H1 (cell line): ENCODE measurements at regions not wholly inside any gene's neighbourhood (a gene's known extent, or its start where the extent isn't known, plus 50 kb on each side); places are given as distances from the start of the nearest gene placed in this dataset.

ENCODE experiments used
- CTCF ChIA-PET: fragments of 300-600 bp; sonication (Branson Sonifier 250); formaldehyde crosslinking; loops from one replicate; lab custom pipeline; 2021; ENCODE audit not compliant: partially characterized antibody; lab: Charles Lee
- POLR2A ChIA-PET: fragments of 300-600 bp; sonication (Branson Sonifier 250); formaldehyde crosslinking; loops from one replicate; lab custom pipeline; 2021; ENCODE audit warnings: inconsistent platforms; ENCODE audit not compliant: partially characterized antibody; lab: Charles Lee
- DNase-seq, 2 experiments: peaks; one replicate each; pipeline versions ENCODE4 v3.0.0 to v3.0.0-alpha.2; 2010 to 2022; ENCODE audit warnings: low spot score in 2 of 2, low read depth in 1 of 2, mixed read lengths in 1 of 2
- FAIRE-seq: peaks from 2 replicates; lab custom pipeline; 2011; peaks lifted over from hg19 to GRCh38; lab: Jason Lieb, UNC
- H2AFZ ChIP-seq: 2 replicates; pipeline ENCODE4 v1.8.1; 2012; ENCODE audit warnings: low read length, inconsistent platforms
- H2AK5ac ChIP-seq: 2 replicates; pipeline ENCODE4 v1.6.1; 2013; ENCODE audit warnings: low read depth, low read length
- H2BK120ac ChIP-seq: replicated peaks from 2 replicates; pipeline ENCODE3; 2013; ENCODE audit warnings: low read depth, low read length, inconsistent platforms
- H2BK12ac ChIP-seq: 2 replicates; pipeline ENCODE4 v1.6.1; 2013; ENCODE audit warnings: low read depth, low read length
- H2BK15ac ChIP-seq: 2 replicates; pipeline ENCODE4 v1.6.1; 2013; ENCODE audit warnings: low read length
- H2BK20ac ChIP-seq: 2 replicates; pipeline ENCODE4 v1.6.1; 2013; ENCODE audit warnings: low read length
- H2BK5ac ChIP-seq: 2 replicates; pipeline ENCODE4 v1.6.1; 2013; ENCODE audit warnings: low read depth, low read length
- H3K14ac ChIP-seq: 2 replicates; pipeline ENCODE4 v1.6.1; 2013; ENCODE audit warnings: inconsistent platforms; ENCODE audit not compliant: insufficient read length
- H3K18ac ChIP-seq: 2 replicates; pipeline ENCODE4 v1.6.1; 2013; ENCODE audit warnings: low read length; ENCODE audit errors: extremely low read depth
- H3K23ac ChIP-seq: 2 replicates; pipeline ENCODE4 v1.6.1; 2013; ENCODE audit warnings: inconsistent platforms; ENCODE audit not compliant: insufficient read length
- H3K23me2 ChIP-seq: 2 replicates; pipeline ENCODE4 v1.6.1; 2013; ENCODE audit warnings: low read depth, low read length
- H3K27ac ChIP-seq: 2 replicates; pipeline ENCODE4 v1.6.1; 2011; ENCODE audit warnings: low read depth, low read length, inconsistent platforms
- H3K27me3 ChIP-seq, 4 experiments: replicated peaks in 1 of 4; 1 replicate in 1 of 4; 2 replicates in 3 of 4; pipeline versions ENCODE4 v1.6.1 to v1.8.1; 2011 to 2013; ENCODE audit warnings: low read length in 3 of 4, mild to moderate bottlenecking in 3 of 4, inconsistent platforms in 2 of 4, mixed read lengths in 2 of 4, moderate library complexity in 1 of 4; ENCODE audit not compliant: control insufficient read depth in 3 of 4, insufficient read depth in 3 of 4; ENCODE audit errors: extremely low read depth in 1 of 4
- H3K36me3 ChIP-seq, 4 experiments: 2 replicates each; pipeline versions ENCODE4 v1.6.1 to v1.8.1; 2011 to 2013; ENCODE audit warnings: mild to moderate bottlenecking in 4 of 4, low read length in 3 of 4, moderate library complexity in 2 of 4, control low read depth in 1 of 4, inconsistent platforms in 1 of 4; ENCODE audit not compliant: insufficient read depth in 4 of 4, control insufficient read depth in 2 of 4
- H3K4ac ChIP-seq: replicated peaks from 2 replicates; pipeline ENCODE3; 2013; ENCODE audit warnings: low read length, low read depth, mixed read lengths, inconsistent platforms; ENCODE audit not compliant: insufficient read length
- H3K4me1 ChIP-seq, 4 experiments: replicated peaks in 1 of 4; 1 replicate in 1 of 4; 2 replicates in 3 of 4; pipeline versions ENCODE4 v1.6.1 to v1.8.1; 2011 to 2013; ENCODE audit warnings: low read length in 3 of 4, inconsistent platforms in 2 of 4, mixed read lengths in 1 of 4; ENCODE audit not compliant: insufficient read depth in 4 of 4, control insufficient read depth in 3 of 4
- H3K4me2 ChIP-seq, 2 experiments: 2 replicates each; pipeline versions ENCODE4 v1.6.1 to v1.8.1; 2011 to 2013; ENCODE audit warnings: low read depth in 2 of 2, low read length in 2 of 2, control low read depth in 1 of 2, inconsistent platforms in 1 of 2, mild to moderate bottlenecking in 1 of 2; ENCODE audit not compliant: insufficient read depth in 1 of 2
- H3K4me3 ChIP-seq, 4 experiments: fragments of 200-600, 300-600 bp in 1 of 4; sonication (generic), shearing (Covaris generic), sonication (Bioruptor Twin) in 1 of 4; 2 replicates each; pipeline versions ENCODE4 v1.5.1 to v1.8.1; 2011 to 2016; ENCODE audit warnings: low read length in 4 of 4, low read depth in 3 of 4, control low read depth in 2 of 4, inconsistent platforms in 2 of 4, mild to moderate bottlenecking in 2 of 4, mixed read lengths in 1 of 4, moderate library complexity in 1 of 4; ENCODE audit not compliant: insufficient read depth in 2 of 4; ENCODE audit errors: extremely low read depth in 1 of 4
- H3K56ac ChIP-seq: replicated peaks from 2 replicates; pipeline ENCODE3; 2013; ENCODE audit warnings: low read depth, mild to moderate bottlenecking, mixed read lengths, low read length, inconsistent platforms; ENCODE audit not compliant: insufficient read length
- H3K79me1 ChIP-seq: 2 replicates; pipeline ENCODE4 v1.6.1; 2013; ENCODE audit warnings: low read depth, low read length, control low read depth
- H3K79me2 ChIP-seq, 2 experiments: 2 replicates each; pipeline versions ENCODE4 v1.6.1 to v1.8.1; 2012 to 2013; ENCODE audit warnings: low read length in 2 of 2, mild to moderate bottlenecking in 2 of 2, inconsistent platforms in 1 of 2; ENCODE audit not compliant: insufficient read depth in 2 of 2, control insufficient read depth in 1 of 2
- H3K9ac ChIP-seq, 4 experiments: replicated peaks in 1 of 4; 1 replicate in 1 of 4; 2 replicates in 3 of 4; pipeline versions ENCODE4 v1.6.1 to v1.8.1; 2011 to 2013; ENCODE audit warnings: low read depth in 3 of 4, low read length in 3 of 4, control low read depth in 2 of 4, mild to moderate bottlenecking in 2 of 4, moderate library complexity in 2 of 4, inconsistent platforms in 1 of 4; ENCODE audit errors: extremely low read depth in 1 of 4
- H3K9me3 ChIP-seq, 2 experiments: 2 replicates each; pipeline versions ENCODE4 v1.6.1 to v1.8.1; 2012 to 2013; ENCODE audit warnings: mild to moderate bottlenecking in 2 of 2, moderate library complexity in 2 of 2, control low read depth in 1 of 2, inconsistent platforms in 1 of 2, low read depth in 1 of 2, low read length in 1 of 2, mixed read lengths in 1 of 2; ENCODE audit not compliant: insufficient read depth in 2 of 2
- H4K20me1 ChIP-seq, 2 experiments: replicated peaks in 1 of 2; 2 replicates each; pipeline versions ENCODE3 to v1.8.1; 2011 to 2013; ENCODE audit warnings: inconsistent platforms in 2 of 2, low read length in 2 of 2, mild to moderate bottlenecking in 1 of 2; ENCODE audit not compliant: insufficient read depth in 2 of 2, control insufficient read depth in 1 of 2
- H4K5ac ChIP-seq: 2 replicates; pipeline ENCODE4 v1.6.1; 2013; ENCODE audit warnings: low read length, low read depth, mixed read lengths, inconsistent platforms; ENCODE audit not compliant: insufficient read length
- H4K8ac ChIP-seq: 2 replicates; pipeline ENCODE4 v1.8.0; 2013; ENCODE audit warnings: mild to moderate bottlenecking, moderate library complexity, low read length, inconsistent platforms; ENCODE audit not compliant: insufficient read depth; ENCODE audit errors: extremely low read depth
- H4K91ac ChIP-seq: replicated peaks from 2 replicates; pipeline ENCODE3; 2013; ENCODE audit warnings: low read length, mixed read lengths, inconsistent platforms; ENCODE audit not compliant: insufficient read length
- GTF2F1 ChIP-seq: IDR thresholded peaks from 2 replicates; pipeline ENCODE4 v1.6.1; 2012; ENCODE audit warnings: low read depth, low read length, improper control_type of control experiment, borderline replicate concordance
- HDAC2 ChIP-seq, 2 experiments: fragments of 300-600 bp in 1 of 2; sonication (generic) in 1 of 2; IDR thresholded peaks; 2 replicates each; pipeline ENCODE4 v1.6.1; 2011 to 2012; ENCODE audit warnings: low read depth in 2 of 2, low read length in 2 of 2, mild to moderate bottlenecking in 2 of 2, moderate library complexity in 2 of 2, borderline replicate concordance in 1 of 2, inconsistent platforms in 1 of 2
- HDAC6 ChIP-seq: IDR thresholded peaks from one replicate; pipeline ENCODE4 v1.7.1; 2012; ENCODE audit warnings: low read depth, mild to moderate bottlenecking, inconsistent platforms, low read length, moderate library complexity
- JUN ChIP-seq: IDR thresholded peaks from 2 replicates; pipeline ENCODE4 v1.6.1; 2011; ENCODE audit warnings: low read depth, mild to moderate bottlenecking, improper control_type of control experiment, low read length
- PHF8 ChIP-seq: fragments of 200-600 bp; sonication (generic); conservative IDR thresholded peaks from 2 replicates; pipeline ENCODE4 v1.7.1; 2012; ENCODE audit warnings: low read depth, mild to moderate bottlenecking, inconsistent platforms, low read length, moderate library complexity
- RNF2 ChIP-seq: fragments of 200-900, 300-1000 bp; sonication (generic); IDR thresholded peaks from 2 replicates; pipeline ENCODE4 v1.7.1; 2016; ENCODE audit warnings: borderline replicate concordance, low read depth, mild to moderate bottlenecking, antibody characterized with exemption, low read length; ENCODE audit not compliant: poor library complexity, severe bottlenecking; ENCODE audit errors: missing control alignments
- TAF1 ChIP-seq: IDR thresholded peaks from 2 replicates; pipeline ENCODE4 v1.6.1; 2011; ENCODE audit warnings: mild to moderate bottlenecking, low read depth, low read length
- TBP ChIP-seq: IDR thresholded peaks from 2 replicates; pipeline ENCODE4 v1.6.1; 2011; ENCODE audit warnings: low read depth, low read length, improper control_type of control experiment
- TEAD4 ChIP-seq: IDR thresholded peaks from 2 replicates; pipeline ENCODE4 v1.6.1; 2012; ENCODE audit warnings: low read depth, low read length, inconsistent platforms, mixed read lengths
- WGBS, 2 experiments: shearing (Covaris generic) in 1 of 2; methylation state at CpG; one replicate each; pipeline versions ENCODE4 v1.1.6 to v1.1.7; 2013 to 2015; ENCODE audit warnings: low lambda C conversion rate in 2 of 2, mixed read lengths in 2 of 2, inconsistent platforms in 1 of 2, low coverage in 1 of 2, missing lambda C conversion rate in 1 of 2; ENCODE audit not compliant: insufficient replicate concordance in 2 of 2, insufficient coverage in 1 of 2, insufficient read length in 1 of 2; ENCODE audit errors: extremely low coverage in 1 of 2, missing lambda C conversion rate in 1 of 2; 5-methylcytosine and 5-hydroxymethylcytosine counted together
- TF ChIP-seq, protein P1 (sequence below), 3 experiments: IDR thresholded peaks; 1 replicate in 2 of 3; 2 replicates in 1 of 3; pipeline versions ENCODE4 v1.5.1 to v1.6.1; 2011; ENCODE audit warnings: low read length in 3 of 3, mild to moderate bottlenecking in 3 of 3, inconsistent platforms in 2 of 3, low read depth in 1 of 3, moderate library complexity in 1 of 3; ENCODE audit not compliant: insufficient read depth in 1 of 3; ENCODE audit errors: control extremely low read depth in 1 of 3

DNA sequence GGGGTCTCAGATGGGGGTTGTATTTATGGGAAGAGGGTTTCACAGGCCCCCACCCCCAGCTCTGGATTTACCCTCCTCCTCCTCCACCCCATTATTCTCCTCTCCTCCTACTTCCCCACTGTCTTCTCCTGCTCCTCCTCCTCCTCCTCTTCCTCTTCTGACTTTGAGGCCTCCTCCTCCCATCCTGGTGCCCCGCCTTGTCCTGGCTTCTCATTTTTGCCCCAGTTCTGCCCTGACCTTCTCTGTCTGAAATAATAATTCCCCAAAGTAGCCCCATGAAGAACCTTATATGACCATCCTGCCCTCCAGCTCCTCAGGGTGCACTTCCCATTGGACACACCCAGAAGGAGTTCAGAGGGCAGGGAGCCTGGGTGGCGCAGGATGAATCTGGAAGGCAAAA is 351.4 kb upstream of the GATB start:
- Histone ChIP-seq H3K14ac (no peak overlapping the region), H2BK15ac (no peak overlapping the region), H2AK5ac (no peak overlapping the region), H3K79me2 (no peaks in the 10 kb centered on the region), H2BK12ac (no peak overlapping the region), H3K27me3 (no peaks in the 10 kb centered on the region), H3K23ac (no peak overlapping the region), H3K4me2 (no peak overlapping the region), H4K20me1 (no peaks in the 10 kb centered on the region), H3K4me1 (no peaks in the 10 kb centered on the region), H2BK20ac (no peak overlapping the region), H2AFZ (no peak overlapping the region), H4K91ac (no peak overlapping the region), H4K8ac (no peak overlapping the region), H3K79me1 (no peaks in the 10 kb centered on the region), H2BK120ac (no peak overlapping the region), H3K27ac (no peak overlapping the region), H3K4me3 (no peak overlapping the region), H3K36me3 (no peaks in the 10 kb centered on the region), H3K9ac (no peak overlapping the region), H2BK5ac (no peak overlapping the region), H3K56ac (no peak overlapping the region), H3K4ac (no peak overlapping the region), H3K9me3 (no peaks in the 10 kb centered on the region), H4K5ac (no peak overlapping the region), H3K18ac (no peak overlapping the region), H3K23me2 (no peaks in the 10 kb centered on the region)
- DNase-seq: no peak
- FAIRE-seq: no peak
- ChIA-PET CTCF (no interaction called here), POLR2A (no interaction called here)
- WGBS, 2 experiments: 92% methylated on average over 2 of the region's 2 CpGs; no CpG with 5 or more reads in 1 of the 2 experiments
- TF ChIP-seq, protein P1, sequence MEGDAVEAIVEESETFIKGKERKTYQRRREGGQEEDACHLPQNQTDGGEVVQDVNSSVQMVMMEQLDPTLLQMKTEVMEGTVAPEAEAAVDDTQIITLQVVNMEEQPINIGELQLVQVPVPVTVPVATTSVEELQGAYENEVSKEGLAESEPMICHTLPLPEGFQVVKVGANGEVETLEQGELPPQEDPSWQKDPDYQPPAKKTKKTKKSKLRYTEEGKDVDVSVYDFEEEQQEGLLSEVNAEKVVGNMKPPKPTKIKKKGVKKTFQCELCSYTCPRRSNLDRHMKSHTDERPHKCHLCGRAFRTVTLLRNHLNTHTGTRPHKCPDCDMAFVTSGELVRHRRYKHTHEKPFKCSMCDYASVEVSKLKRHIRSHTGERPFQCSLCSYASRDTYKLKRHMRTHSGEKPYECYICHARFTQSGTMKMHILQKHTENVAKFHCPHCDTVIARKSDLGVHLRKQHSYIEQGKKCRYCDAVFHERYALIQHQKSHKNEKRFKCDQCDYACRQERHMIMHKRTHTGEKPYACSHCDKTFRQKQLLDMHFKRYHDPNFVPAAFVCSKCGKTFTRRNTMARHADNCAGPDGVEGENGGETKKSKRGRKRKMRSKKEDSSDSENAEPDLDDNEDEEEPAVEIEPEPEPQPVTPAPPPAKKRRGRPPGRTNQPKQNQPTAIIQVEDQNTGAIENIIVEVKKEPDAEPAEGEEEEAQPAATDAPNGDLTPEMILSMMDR (IDR thresholded peaks at IDR 0.05; ENCODE audit: control extremely low read depth in 1 of 3, insufficient read depth in 1 of 3, low read depth in 1 of 3, low read length in 3 of 3): no peak
- no peak for TF ChIP-seq HDAC6
- no peak for TF ChIP-seq TEAD4
- no peak for TF ChIP-seq HDAC2 (IDR thresholded peaks at IDR 0.05; ENCODE audit: borderline replicate concordance in 1 of 2, low read depth in 2 of 2, low read length in 2 of 2)
- TF ChIP-seq GTF2F1: no peak
- no peak for TF ChIP-seq TBP
- TF ChIP-seq RNF2: no peak
- TF ChIP-seq PHF8: no peak
- TF ChIP-seq TAF1: no peak
- TF ChIP-seq JUN: no peak
